PC-9 (cell line): ENCODE measurements at regions not wholly inside any gene's neighbourhood (a gene's known extent, or its start where the extent isn't known, plus 50 kb on each side); places are given as distances from the start of the nearest gene placed in this dataset.

Experiments used
- BruUV-seq: library from RNA; stranded (reverse); fragments of 400-500 nt; replicated peaks from 2 replicates; lab custom pipeline; 2021; lab: Mats Ljungman, UMichigan
- CTCF ChIA-PET: fragments of 300-600 bp; sonication (Branson Sonifier 250); formaldehyde crosslinking; loops from one replicate; lab custom pipeline; 2022; ENCODE audit warnings: antibody characterized with exemption; lab: Charles Lee
- POLR2A ChIA-PET: fragments of 300-600 bp; sonication (Branson Sonifier 250); formaldehyde crosslinking; loops from one replicate; lab custom pipeline; 2022; ENCODE audit warnings: antibody characterized with exemption; ENCODE audit not compliant: unreplicated experiment; lab: Charles Lee
- DNase-seq, 2 experiments: peaks; one replicate each; pipeline versions ENCODE4 v3.0.0 to v3.0.0-alpha.2; 2015 to 2022; ENCODE audit warnings: mixed read lengths in 1 of 2
- H2AFZ ChIP-seq: fragments of 200-600 bp; sonication (generic); 2 replicates; pipeline ENCODE4 v1.8.1; 2017; ENCODE audit warnings: antibody characterized with exemption
- H3F3A ChIP-seq: fragments of 200-600 bp; sonication (generic); 2 replicates; pipeline ENCODE4 v1.8.1; 2017; ENCODE audit warnings: antibody characterized with exemption, mild to moderate bottlenecking, low read depth; ENCODE audit not compliant: insufficient read depth
- H3K27ac ChIP-seq: fragments of 200-600 bp; sonication (generic); 2 replicates; pipeline ENCODE4 v1.6.1; 2016; ENCODE audit warnings: mixed run types
- H3K27me3 ChIP-seq: fragments of 200-600 bp; sonication (generic); 2 replicates; pipeline ENCODE4 v1.6.1; 2016; ENCODE audit warnings: low read depth, mixed run types; ENCODE audit not compliant: insufficient read depth
- H3K36me3 ChIP-seq: fragments of 200-600 bp; sonication (generic); 2 replicates; pipeline ENCODE4 v1.6.1; 2016; ENCODE audit warnings: low read depth, mixed run types
- H3K4me1 ChIP-seq: fragments of 200-600 bp; sonication (generic); replicated peaks from 2 replicates; pipeline ENCODE4 v1.6.1; 2016; ENCODE audit warnings: mixed run types; ENCODE audit not compliant: insufficient read depth
- H3K4me2 ChIP-seq: fragments of 200-600 bp; sonication (generic); 2 replicates; pipeline ENCODE4 v1.6.1; 2017; ENCODE audit warnings: mixed run types
- H3K4me3 ChIP-seq: fragments of 200-600 bp; sonication (generic); 2 replicates; pipeline ENCODE4 v1.6.1; 2016; ENCODE audit warnings: mixed run types
- H3K79me2 ChIP-seq: fragments of 200-600 bp; sonication (generic); 2 replicates; pipeline ENCODE4 v1.6.1; 2017; ENCODE audit warnings: low read depth, mixed run types
- H3K9me2 ChIP-seq: fragments of 200-600 bp; sonication (generic); 2 replicates; pipeline ENCODE4 v1.8.1; 2017; ENCODE audit warnings: mild to moderate bottlenecking; ENCODE audit not compliant: insufficient read depth
- H3K9me3 ChIP-seq: fragments of 200-600 bp; sonication (generic); 2 replicates; pipeline ENCODE4 v1.8.1; 2016; ENCODE audit warnings: low read depth; ENCODE audit not compliant: insufficient read depth
- H4K20me1 ChIP-seq: fragments of 200-600 bp; sonication (generic); 2 replicates; pipeline ENCODE4 v1.8.1; 2017; ENCODE audit not compliant: insufficient read depth
- CTCF ChIP-seq: fragments of 200-600 bp; sonication (generic); conservative IDR thresholded peaks from 2 replicates; pipeline ENCODE4 v1.6.1; 2017; ENCODE audit warnings: mixed run types, antibody characterized with exemption, mild to moderate bottlenecking, moderate library complexity
- EZH2 ChIP-seq: fragments of 200-600 bp; sonication (generic); IDR thresholded peaks from 2 replicates; pipeline ENCODE4 v1.8.0; 2017; ENCODE audit warnings: antibody characterized with exemption, low read depth
- intact Hi-C: fragments of 100-400 bp; cut with micrococcal nuclease; formaldehyde crosslinking; loops from one replicate; pipeline ENCODE4 v1.10.0; 2022; ENCODE audit not compliant: unreplicated experiment

DNA sequence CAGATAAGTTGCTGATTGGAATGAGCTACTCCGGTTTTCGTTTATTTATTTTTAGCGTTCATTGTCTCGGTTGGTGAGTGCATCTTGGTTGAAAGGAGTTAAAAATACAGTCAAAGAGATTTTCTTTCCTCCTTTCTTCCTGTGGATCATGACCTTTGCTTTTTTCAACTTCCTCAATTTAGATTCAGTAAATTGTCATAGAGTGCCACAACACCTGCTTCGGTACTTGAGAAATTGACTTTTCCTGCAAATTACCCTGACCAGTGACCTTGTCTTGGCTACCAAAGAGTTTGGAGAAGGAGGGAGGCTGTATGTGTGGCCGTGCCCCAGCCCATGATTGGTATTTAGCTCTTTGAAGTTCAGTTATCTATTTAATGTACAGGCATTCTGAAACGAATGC lies 128.7 kb downstream of the FAM204A start:
- intact Hi-C loops = no loop called here
- H3K27ac ChIP-seq = no peak overlapping the region
- no peak overlapping the region for H3K4me2 ChIP-seq
- no peaks in the 10 kb centered on the region for H3K27me3 ChIP-seq
- CTCF ChIA-PET = no interaction called here
- BruUV-seq = no TSS peak
- POLR2A ChIA-PET = no interaction called here
- no peaks in the 10 kb centered on the region for H4K20me1 ChIP-seq
- no peaks in the 10 kb centered on the region for H3K9me2 ChIP-seq
- H3F3A ChIP-seq = no peaks in the 10 kb centered on the region
- H3K79me2 ChIP-seq = no peaks in the 10 kb centered on the region
- no peaks in the 10 kb centered on the region for H3K9me3 ChIP-seq
- H3K4me3 ChIP-seq = no peak overlapping the region
- H2AFZ ChIP-seq = no peak overlapping the region
- no peak for DNase-seq
- TF ChIP-seq EZH2 (no peak), CTCF (no peak)
- H3K36me3 ChIP-seq = no peaks in the 10 kb centered on the region
- no peaks in the 10 kb centered on the region for H3K4me1 ChIP-seq

- no peak overlapping the region for H3K27ac ChIP-seq
- no peaks in the 10 kb centered on the region for H3K9me2 ChIP-seq
- TF ChIP-seq CTCF (no peak), EZH2 (no peak)
- ChIA-PET POLR2A (no interaction called here), CTCF (no interaction called here)
- no peaks in the 10 kb centered on the region for H3K79me2 ChIP-seq
- H4K20me1 ChIP-seq = no peaks in the 10 kb centered on the region
- H3K27me3 ChIP-seq = no peaks in the 10 kb centered on the region
- intact Hi-C loops = no loop called here
- DNase-seq = no peak
- H3K4me3 ChIP-seq = no peak overlapping the region
- no peaks in the 10 kb centered on the region for H3K36me3 ChIP-seq
- no TSS peak for BruUV-seq
- no peaks in the 10 kb centered on the region for H3F3A ChIP-seq
- H3K4me1 ChIP-seq = no peaks in the 10 kb centered on the region
- no peak overlapping the region for H3K4me2 ChIP-seq
- no peaks in the 10 kb centered on the region for H3K9me3 ChIP-seq
- no peak overlapping the region for H2AFZ ChIP-seq
These were observed 131.8 kb downstream of the FAM204A start for GRCh38 chr10:118210276-118210675.

GRCh38 chr10:118209215-118209614 lies 132.9 kb downstream of the FAM204A start:
- no peaks in the 10 kb centered on the region for H3K4me1 ChIP-seq
- intact Hi-C loops = no loop called here
- H4K20me1 ChIP-seq = no peaks in the 10 kb centered on the region
- no peak for DNase-seq
- H3F3A ChIP-seq = no peaks in the 10 kb centered on the region
- H3K27ac ChIP-seq = no peak overlapping the region
- ChIA-PET CTCF (no interaction called here), POLR2A (interaction anchor here (0.6 kb wide), 1 partner anchor 330 kb away, joined by 3 read pairs; no protein-coding TSS in a partner anchor)
- H3K9me3 ChIP-seq = no peaks in the 10 kb centered on the region
- H3K79me2 ChIP-seq = no peaks in the 10 kb centered on the region
- no peak overlapping the region for H2AFZ ChIP-seq
- BruUV-seq = no TSS peak
- H3K4me3 ChIP-seq = no peak overlapping the region
- H3K4me2 ChIP-seq = no peak overlapping the region
- no peaks in the 10 kb centered on the region for H3K9me2 ChIP-seq
- TF ChIP-seq CTCF (no peak), EZH2 (no peak)
- H3K36me3 ChIP-seq = no peaks in the 10 kb centered on the region
- H3K27me3 ChIP-seq = no peaks in the 10 kb centered on the region
